Activated T-cell treated with anti-CD3 and anti-CD28 coated beads, Interleukin-2, amount 50 U/mL, for 24 hours (primary cell): ENCODE measurements at regions not wholly inside any gene's neighbourhood (a gene's known extent, or its start where the extent isn't known, plus 50 kb on each side); places are given as distances from the start of the nearest gene placed in this dataset.
A peak's percentile ranks its signal among the peaks of the same experiment; 100 is the strongest.

Experiments
- DNase-seq: peaks from one replicate; pipeline ENCODE4 v3.0.0-alpha.2; 2020
- H3K27ac Mint-ChIP-seq: 2 replicates; pipeline ENCODE4 v1.8.0; 2020; ENCODE audit warnings: mild to moderate bottlenecking, mixed read lengths
- H3K27me3 Mint-ChIP-seq: 2 replicates; pipeline ENCODE4 v1.8.0; 2020; ENCODE audit warnings: mixed read lengths
- H3K36me3 Mint-ChIP-seq: 2 replicates; pipeline ENCODE4 v1.8.0; 2020; ENCODE audit warnings: low read depth, mixed read lengths
- H3K4me1 Mint-ChIP-seq: 2 replicates; pipeline ENCODE4 v1.8.0; 2020; ENCODE audit warnings: low read depth, mixed read lengths
- H3K4me3 Mint-ChIP-seq: 2 replicates; pipeline ENCODE4 v1.8.0; 2020; ENCODE audit warnings: mild to moderate bottlenecking, moderate library complexity, mixed read lengths
- H3K9me3 Mint-ChIP-seq: 2 replicates; pipeline ENCODE4 v1.8.0; 2020; ENCODE audit warnings: mixed read lengths

- peak; percentile 38 for DNase-seq
- Mint-ChIP-seq H3K36me3 (no peaks in the 10 kb centered on the region), H3K27me3 (no peaks in the 10 kb centered on the region), H3K27ac (no peak overlapping the region), H3K4me3 (no peak overlapping the region), H3K9me3 (peaks cover 2% of the 10 kb centered on the region), H3K4me1 (no peaks in the 10 kb centered on the region)
Measured at GRCh38 chr13:109610517-109610916, 175.9 kb downstream of the IRS2 start.

- H3K36me3 Mint-ChIP-seq = no peaks in the 10 kb centered on the region
- peaks cover 3% of the 10 kb centered on the region for H3K27me3 Mint-ChIP-seq
- no peak overlapping the region for H3K4me3 Mint-ChIP-seq
- DNase-seq = no peak
- peaks cover 2% of the 10 kb centered on the region for H3K9me3 Mint-ChIP-seq
- H3K27ac Mint-ChIP-seq = no peak overlapping the region
- no peaks in the 10 kb centered on the region for H3K4me1 Mint-ChIP-seq
Measured at GRCh38 chr13:109608503-109608902, 177.9 kb downstream of the IRS2 start.

- no peaks in the 10 kb centered on the region for H3K4me1 Mint-ChIP-seq
Measured at GRCh38 chr13:109608059-109608458, 178.3 kb downstream of the IRS2 start.

GRCh38 chr13:109606520-109606919, 179.9 kb downstream of the IRS2 start:
- Mint-ChIP-seq H3K27me3 (peaks cover 3% of the 10 kb centered on the region), H3K9me3 (peaks cover 2% of the 10 kb centered on the region), H3K4me3 (no peak overlapping the region), H3K36me3 (no peaks in the 10 kb centered on the region), H3K27ac (no peak overlapping the region), H3K4me1 (no peaks in the 10 kb centered on the region)
- no peak for DNase-seq

More at GRCh38 chr13:109608059-109608458, 178.3 kb downstream of the IRS2 start:
- H3K27me3 Mint-ChIP-seq = peaks cover 3% of the 10 kb centered on the region
- H3K27ac Mint-ChIP-seq = no peak overlapping the region
- no peaks in the 10 kb centered on the region for H3K36me3 Mint-ChIP-seq
- H3K4me3 Mint-ChIP-seq = no peak overlapping the region
- peaks cover 2% of the 10 kb centered on the region for H3K9me3 Mint-ChIP-seq
- DNase-seq = no peak

- Mint-ChIP-seq H3K27me3 (peaks cover 3% of the 10 kb centered on the region), H3K9me3 (peaks cover 2% of the 10 kb centered on the region)
Measured at GRCh38 chr13:109605846-109606245, 180.5 kb downstream of the IRS2 start.

GRCh38 chr13:109604894-109605293, 181.5 kb downstream of the IRS2 start:
- Mint-ChIP-seq H3K27ac (no peak overlapping the region), H3K4me3 (no peak overlapping the region), H3K9me3 (peaks cover 2% of the 10 kb centered on the region), H3K27me3 (peaks cover 3% of the 10 kb centered on the region), H3K4me1 (no peaks in the 10 kb centered on the region), H3K36me3 (no peaks in the 10 kb centered on the region)
- no peak for DNase-seq

More at GRCh38 chr13:109605846-109606245, 180.5 kb downstream of the IRS2 start:
- H3K4me1 Mint-ChIP-seq = no peaks in the 10 kb centered on the region
- no peaks in the 10 kb centered on the region for H3K36me3 Mint-ChIP-seq
- no peak overlapping the region for H3K27ac Mint-ChIP-seq
- H3K4me3 Mint-ChIP-seq = no peak overlapping the region
- DNase-seq = no peak

GRCh38 chr13:109602356-109602755, 184.0 kb downstream of the IRS2 start:
- H3K9me3 Mint-ChIP-seq = peaks cover 2% of the 10 kb centered on the region
- no peak overlapping the region for H3K27ac Mint-ChIP-seq
- no peak overlapping the region for H3K4me3 Mint-ChIP-seq
- H3K36me3 Mint-ChIP-seq = no peaks in the 10 kb centered on the region
- peaks cover 3% of the 10 kb centered on the region for H3K27me3 Mint-ChIP-seq
- DNase-seq = no peak
- no peaks in the 10 kb centered on the region for H3K4me1 Mint-ChIP-seq

GRCh38 chr13:109599901-109600657, 186.3 kb downstream of the IRS2 start:
- H3K4me3 Mint-ChIP-seq = no peak overlapping the region
- H3K27ac Mint-ChIP-seq = no peak overlapping the region
- no peaks in the 10 kb centered on the region for H3K9me3 Mint-ChIP-seq
- no peaks in the 10 kb centered on the region for H3K36me3 Mint-ChIP-seq
- peaks cover 3% of the 10 kb centered on the region for H3K27me3 Mint-ChIP-seq
- no peaks in the 10 kb centered on the region for H3K4me1 Mint-ChIP-seq
- DNase-seq = no peak

- H3K9me3 Mint-ChIP-seq = no peaks in the 10 kb centered on the region
- H3K4me1 Mint-ChIP-seq = no peaks in the 10 kb centered on the region
- DNase-seq = no peak
- no peaks in the 10 kb centered on the region for H3K36me3 Mint-ChIP-seq
- no peak overlapping the region for H3K4me3 Mint-ChIP-seq
- H3K27ac Mint-ChIP-seq = no peak overlapping the region
- H3K27me3 Mint-ChIP-seq = peaks cover 3% of the 10 kb centered on the region
Measured at GRCh38 chr13:109595471-109595870, 190.9 kb downstream of the IRS2 start.

- no peaks in the 10 kb centered on the region for H3K36me3 Mint-ChIP-seq
- H3K27ac Mint-ChIP-seq = no peak overlapping the region
- H3K4me3 Mint-ChIP-seq = no peak overlapping the region
- no peaks in the 10 kb centered on the region for H3K4me1 Mint-ChIP-seq
- no peaks in the 10 kb centered on the region for H3K9me3 Mint-ChIP-seq
- no peak for DNase-seq
- peaks cover 5% of the 10 kb centered on the region for H3K27me3 Mint-ChIP-seq
Measured at GRCh38 chr13:109593230-109593629, 193.2 kb downstream of the IRS2 start.

GRCh38 chr13:109592770-109593169, 193.6 kb downstream of the IRS2 start:
- H3K9me3 Mint-ChIP-seq = no peaks in the 10 kb centered on the region
- H3K36me3 Mint-ChIP-seq = no peaks in the 10 kb centered on the region
- H3K4me1 Mint-ChIP-seq = no peaks in the 10 kb centered on the region
- DNase-seq = no peak
- H3K27ac Mint-ChIP-seq = no peak overlapping the region
- H3K4me3 Mint-ChIP-seq = no peak overlapping the region
- H3K27me3 Mint-ChIP-seq = peaks cover 6% of the 10 kb centered on the region

GRCh38 chr13:109587689-109588088, 198.7 kb downstream of the IRS2 start:
- no peaks in the 10 kb centered on the region for H3K9me3 Mint-ChIP-seq
- peaks cover 3% of the 10 kb centered on the region for H3K27me3 Mint-ChIP-seq
- no peak for DNase-seq
- H3K4me3 Mint-ChIP-seq = no peak overlapping the region
- no peaks in the 10 kb centered on the region for H3K4me1 Mint-ChIP-seq
- H3K27ac Mint-ChIP-seq = no peak overlapping the region
- no peaks in the 10 kb centered on the region for H3K36me3 Mint-ChIP-seq

GRCh38 chr13:109586509-109587346, 199.7 kb downstream of the IRS2 start:
- Mint-ChIP-seq H3K36me3 (no peaks in the 10 kb centered on the region), H3K27ac (no peak overlapping the region), H3K27me3 (peaks cover 6% of the 10 kb centered on the region), H3K4me1 (no peaks in the 10 kb centered on the region), H3K9me3 (no peaks in the 10 kb centered on the region), H3K4me3 (no peak overlapping the region)
- no peak for DNase-seq

- no peak overlapping the region for H3K27ac Mint-ChIP-seq
- H3K4me1 Mint-ChIP-seq = no peaks in the 10 kb centered on the region
- H3K27me3 Mint-ChIP-seq = peaks cover 6% of the 10 kb centered on the region
- DNase-seq = no peak
- no peak overlapping the region for H3K4me3 Mint-ChIP-seq
- no peaks in the 10 kb centered on the region for H3K9me3 Mint-ChIP-seq
- H3K36me3 Mint-ChIP-seq = no peaks in the 10 kb centered on the region
Measured at GRCh38 chr13:109584844-109585361, 201.5 kb downstream of the IRS2 start.

- Mint-ChIP-seq H3K9me3 (no peaks in the 10 kb centered on the region), H3K4me3 (no peak overlapping the region), H3K4me1 (no peaks in the 10 kb centered on the region), H3K27ac (no peak overlapping the region), H3K27me3 (no peaks in the 10 kb centered on the region), H3K36me3 (no peaks in the 10 kb centered on the region)
- no peak for DNase-seq
Measured at GRCh38 chr13:109577191-109577700, 209.1 kb downstream of the IRS2 start.
